H9 (cell line): ENCODE measurements at regions not wholly inside any gene's neighbourhood (a gene's known extent, or its start where the extent isn't known, plus 50 kb on each side); places are given as distances from the start of the nearest gene placed in this dataset.

ENCODE experiments used
- DNase-seq: peaks from one replicate; pipeline ENCODE4 v3.0.0-alpha.2; 2017
- H2AFZ ChIP-seq: one replicate; pipeline ENCODE4 v1.6.1; 2013; ENCODE audit warnings: mild to moderate bottlenecking, low read length, control low read depth, moderate library complexity
- H2AK5ac ChIP-seq: 2 replicates; pipeline ENCODE4 v1.6.1; 2013; ENCODE audit warnings: low read length, control low read depth, mixed read lengths; ENCODE audit not compliant: insufficient read length
- H2BK120ac ChIP-seq: one replicate; pipeline ENCODE4 v1.6.1; 2013; ENCODE audit warnings: low read depth, mild to moderate bottlenecking, low read length, control low read depth, inconsistent platforms; ENCODE audit not compliant: poor library complexity, severe bottlenecking
- H2BK12ac ChIP-seq: 2 replicates; pipeline ENCODE4 v1.6.1; 2013; ENCODE audit warnings: low read length, control low read depth, mixed read lengths, low read depth; ENCODE audit not compliant: insufficient read length
- H2BK15ac ChIP-seq: 2 replicates; pipeline ENCODE4 v1.6.1; 2013; ENCODE audit warnings: low read depth, low read length, control low read depth
- H2BK20ac ChIP-seq: one replicate; pipeline ENCODE4 v1.6.1; 2013; ENCODE audit warnings: low read depth, mild to moderate bottlenecking, low read length, control low read depth, inconsistent platforms; ENCODE audit not compliant: poor library complexity, severe bottlenecking
- H2BK5ac ChIP-seq: 2 replicates; pipeline ENCODE4 v1.6.1; 2013; ENCODE audit warnings: low read length, control low read depth, mixed read lengths; ENCODE audit not compliant: insufficient read length
- H3K14ac ChIP-seq: 2 replicates; pipeline ENCODE4 v1.6.1; 2013; ENCODE audit warnings: low read length, control low read depth; ENCODE audit not compliant: insufficient read depth
- H3K18ac ChIP-seq: 2 replicates; pipeline ENCODE4 v1.6.1; 2013; ENCODE audit warnings: low read depth, mild to moderate bottlenecking, mixed read lengths, low read length, control low read depth; ENCODE audit not compliant: insufficient read length
- H3K23ac ChIP-seq: 2 replicates; pipeline ENCODE4 v1.6.1; 2013; ENCODE audit warnings: low read length, control low read depth, mixed read lengths, low read depth; ENCODE audit not compliant: insufficient read length
- H3K23me2 ChIP-seq: 2 replicates; pipeline ENCODE4 v1.6.1; 2013; ENCODE audit warnings: low read depth, mild to moderate bottlenecking, mixed read lengths, low read length, control low read depth; ENCODE audit not compliant: insufficient read length, poor library complexity, severe bottlenecking
- H3K27ac ChIP-seq: 2 replicates; pipeline ENCODE4 v1.5.1; 2013; ENCODE audit warnings: low read length, control low read depth, mixed read lengths, low read depth; ENCODE audit not compliant: insufficient read length
- H3K27me3 ChIP-seq: 2 replicates; pipeline ENCODE4 v1.6.1; 2013; ENCODE audit warnings: low read length, control low read depth, inconsistent platforms; ENCODE audit not compliant: insufficient read depth
- H3K4ac ChIP-seq: 2 replicates; pipeline ENCODE4 v1.6.1; 2013; ENCODE audit warnings: low read depth, mild to moderate bottlenecking, control low read depth, inconsistent platforms, low read length, moderate library complexity
- H3K4me1 ChIP-seq: 2 replicates; pipeline ENCODE4 v1.6.1; 2013; ENCODE audit warnings: low read length, control low read depth, inconsistent platforms; ENCODE audit not compliant: insufficient read depth
- H3K4me2 ChIP-seq: 2 replicates; pipeline ENCODE4 v1.6.1; 2013; ENCODE audit warnings: low read length, control low read depth, mixed read lengths; ENCODE audit not compliant: insufficient read length, insufficient read depth
- H3K56ac ChIP-seq: 2 replicates; pipeline ENCODE4 v1.6.1; 2013; ENCODE audit warnings: low read depth, mild to moderate bottlenecking, mixed read lengths, low read length, control low read depth; ENCODE audit not compliant: insufficient read length
- H3K79me1 ChIP-seq: 2 replicates; pipeline ENCODE4 v1.6.1; 2013; ENCODE audit warnings: low read depth, mild to moderate bottlenecking, moderate library complexity, low read length, control low read depth, inconsistent platforms; ENCODE audit not compliant: insufficient read depth, poor library complexity, severe bottlenecking
- H3K79me2 ChIP-seq: 2 replicates; pipeline ENCODE4 v1.6.1; 2013; ENCODE audit warnings: low read length, control low read depth, inconsistent platforms; ENCODE audit not compliant: insufficient read depth
- H3K9ac ChIP-seq: 2 replicates; pipeline ENCODE4 v1.6.1; 2013; ENCODE audit warnings: low read length, control low read depth, mixed read lengths; ENCODE audit not compliant: insufficient read length; ENCODE audit errors: extremely low read depth
- H3K9me3 ChIP-seq: one replicate; pipeline ENCODE4 v1.6.1; 2013; ENCODE audit warnings: low read depth, low read length, inconsistent platforms; ENCODE audit not compliant: control insufficient read depth
- H3T11ph ChIP-seq: one replicate; pipeline ENCODE4 v1.6.1; 2013; ENCODE audit warnings: mild to moderate bottlenecking, low read length, control low read depth, inconsistent platforms
- H4K20me1 ChIP-seq: one replicate; pipeline ENCODE4 v1.6.1; 2013; ENCODE audit not compliant: control insufficient read depth, insufficient read length, insufficient read depth
- H4K5ac ChIP-seq: 2 replicates; pipeline ENCODE4 v1.6.1; 2013; ENCODE audit warnings: low read depth, mild to moderate bottlenecking, mixed read lengths, low read length, control low read depth; ENCODE audit not compliant: insufficient read length
- H4K8ac ChIP-seq: replicated peaks from 2 replicates; pipeline ENCODE4 v1.6.1; 2013; ENCODE audit warnings: low read length, control low read depth, mixed read lengths, low read depth; ENCODE audit not compliant: insufficient read length
- H4K91ac ChIP-seq: 2 replicates; pipeline ENCODE4 v1.6.1; 2013; ENCODE audit warnings: low read depth, mild to moderate bottlenecking, moderate library complexity, mixed read lengths, low read length, control low read depth; ENCODE audit not compliant: insufficient read length
- H3K27ac Mint-ChIP-seq, 3 experiments: 2 replicates in 2 of 3; 3 replicates in 1 of 3; pipeline ENCODE4 v1.8.0; 2020 to 2021; ENCODE audit warnings: mixed read lengths in 3 of 3, mild to moderate bottlenecking in 1 of 3, moderate library complexity in 1 of 3
- H3K27me3 Mint-ChIP-seq: 2 replicates; pipeline ENCODE4 v1.8.0; 2021; ENCODE audit warnings: low read depth, mild to moderate bottlenecking, moderate library complexity, mixed read lengths
- H3K36me3 Mint-ChIP-seq, 3 experiments: 2 replicates in 2 of 3; 3 replicates in 1 of 3; pipeline ENCODE4 v1.8.0; 2020 to 2021; ENCODE audit warnings: low read depth in 3 of 3, mixed read lengths in 3 of 3; ENCODE audit not compliant: insufficient read depth in 1 of 3
- H3K4me1 Mint-ChIP-seq, 2 experiments: 2 replicates each; pipeline ENCODE4 v1.8.0; 2020; ENCODE audit warnings: mixed read lengths in 2 of 2
- H3K4me3 Mint-ChIP-seq, 2 experiments: 2 replicates in 1 of 2; 3 replicates in 1 of 2; pipeline ENCODE4 v1.8.0; 2020 to 2021; ENCODE audit warnings: mild to moderate bottlenecking in 2 of 2, mixed read lengths in 2 of 2, moderate library complexity in 1 of 2
- H3K9me3 Mint-ChIP-seq, 2 experiments: 2 replicates in 1 of 2; 3 replicates in 1 of 2; pipeline ENCODE4 v1.8.0; 2020; ENCODE audit warnings: mild to moderate bottlenecking in 2 of 2, mixed read lengths in 2 of 2, moderate library complexity in 1 of 2
- CTCF ChIP-seq: fragments of 200-600 bp; sonication (generic); conservative IDR thresholded peaks from 3 replicates; pipeline ENCODE4 v1.8.0; 2021; ENCODE audit warnings: antibody characterized with exemption, mild to moderate bottlenecking
- WGBS: extraction: QIAGEN DNeasy Blood & Tissue Kit; methylation state at CpG from one replicate; pipeline ENCODE4 v1.1.7; 2013; ENCODE audit warnings: missing lambda C conversion rate, low lambda C conversion rate, mixed read lengths; ENCODE audit not compliant: insufficient read length; ENCODE audit errors: extremely low coverage; 5-methylcytosine and 5-hydroxymethylcytosine counted together

DNA sequence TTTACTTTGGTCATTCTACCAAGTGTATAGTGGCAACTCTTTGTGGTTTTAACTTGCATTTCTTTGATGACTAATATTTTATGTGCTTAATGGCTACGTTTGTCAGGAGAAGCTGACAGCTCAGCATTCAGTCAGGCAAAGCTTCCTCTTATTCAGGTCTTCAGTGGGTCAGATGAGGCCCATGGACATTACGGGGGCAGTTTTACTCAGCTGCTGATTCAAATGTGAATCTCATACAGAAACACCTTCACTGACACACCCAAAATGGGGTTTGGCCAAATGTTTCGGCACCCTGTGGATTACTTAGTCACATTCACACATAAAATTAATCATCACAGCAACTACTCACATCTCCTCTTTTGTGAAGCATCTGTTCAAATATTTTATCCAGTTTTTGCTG is 104.9 kb upstream of the PLD5 start:
- no peak overlapping the region for H2AFZ ChIP-seq
- no CpG with 5 or more reads among the region's 3 CpGs for WGBS
- Mint-ChIP-seq H3K4me1 (peaks cover 0 to 4% of the 10 kb centered on the region in 2 experiments; a peak in 1 of 4 replicates), H3K27me3 (no peaks in the 10 kb centered on the region; the same call in 1 of the 2 replicates), H3K36me3 (no peaks in the 10 kb centered on the region; a peak in 1 of 7 replicates), H3K9me3 (no peaks in the 10 kb centered on the region; a peak in 1 of 5 replicates), H3K27ac (no peak overlapping the region), H3K4me3 (no peak overlapping the region)
- H3K14ac ChIP-seq, result no peak overlapping the region
- no peak overlapping the region for H4K5ac ChIP-seq
- H2BK120ac ChIP-seq, result no peak overlapping the region
- no peak overlapping the region for H4K8ac ChIP-seq
- H3T11ph ChIP-seq, result no peak overlapping the region
- H3K4me2 ChIP-seq, result no peak overlapping the region
- no peak overlapping the region for H2AK5ac ChIP-seq
- no peak overlapping the region for H3K18ac ChIP-seq
- no peak overlapping the region for H2BK12ac ChIP-seq
- no peaks in the 10 kb centered on the region for H3K27me3 ChIP-seq
- H3K27ac ChIP-seq, result no peak overlapping the region
- no peaks in the 10 kb centered on the region for H4K20me1 ChIP-seq
- no peak overlapping the region for H2BK15ac ChIP-seq
- H3K79me2 ChIP-seq, result no peaks in the 10 kb centered on the region
- H3K23me2 ChIP-seq, result no peaks in the 10 kb centered on the region
- TF ChIP-seq CTCF, result no peak
- no peak overlapping the region for H3K56ac ChIP-seq
- H3K9me3 ChIP-seq, result no peaks in the 10 kb centered on the region
- DNase-seq, result no peak
- H2BK5ac ChIP-seq, result no peak overlapping the region
- H3K9ac ChIP-seq, result no peak overlapping the region
- no peak overlapping the region for H2BK20ac ChIP-seq
- no peak overlapping the region for H3K23ac ChIP-seq
- no peak overlapping the region for H3K4ac ChIP-seq
- H3K4me1 ChIP-seq, result no peaks in the 10 kb centered on the region
- no peak overlapping the region for H4K91ac ChIP-seq
- H3K79me1 ChIP-seq, result no peaks in the 10 kb centered on the region
